Lung (tissue), 11 donors: ENCODE measurements at regions not wholly inside any gene's neighbourhood (a gene's known extent, or its start where the extent isn't known, plus 50 kb on each side); places are given as distances from the start of the nearest gene placed in this dataset.

Experiments
- ATAC-seq: fragments of 200-7000 bp; cut with Tn5 transposase; one replicate; pipeline ENCODE4 v1.9.1; 2020; ENCODE audit warnings: moderate number of reproducible peaks; ENCODE audit not compliant: insufficient read depth, low FRiP score
- DNase-seq, 3 donors: peaks; one replicate each; pipeline ENCODE4 v3.0.0-alpha.2; 2013 to 2017
- H3K27ac ChIP-seq, 2 donors: one replicate each; pipeline ENCODE4 v1.5.1; 2013; ENCODE audit warnings: mild to moderate bottlenecking in 2 of 2, moderate library complexity in 2 of 2, control low read depth in 1 of 2, inconsistent platforms in 1 of 2, low read depth in 1 of 2, low read length in 1 of 2
- H3K27me3 ChIP-seq, 3 donors: one replicate each; pipeline ENCODE4 v1.5.1; 2013; ENCODE audit warnings: low read length in 2 of 3; ENCODE audit not compliant: control insufficient read depth in 3 of 3, insufficient read depth in 3 of 3
- H3K36me3 ChIP-seq, 4 donors: one replicate each; pipeline ENCODE4 v1.5.1; 2013; ENCODE audit warnings: low read length in 4 of 4, mild to moderate bottlenecking in 1 of 4, moderate library complexity in 1 of 4; ENCODE audit not compliant: control insufficient read depth in 4 of 4, insufficient read depth in 4 of 4
- H3K4me1 ChIP-seq, 5 donors: one replicate each; pipeline ENCODE4 v1.5.1; 2013; ENCODE audit warnings: low read length in 5 of 5, mild to moderate bottlenecking in 2 of 5, moderate library complexity in 1 of 5; ENCODE audit not compliant: control insufficient read depth in 5 of 5, insufficient read depth in 5 of 5
- H3K4me3 ChIP-seq: one replicate; pipeline ENCODE4 v1.5.1; 2013; ENCODE audit warnings: mild to moderate bottlenecking, control low read depth, moderate library complexity
- H3K9ac ChIP-seq, 2 donors: one replicate each; pipeline ENCODE4 v1.5.1; 2013; ENCODE audit warnings: low read length in 2 of 2, control low read depth in 1 of 2; ENCODE audit not compliant: insufficient read depth in 1 of 2
- H3K9me3 ChIP-seq, 4 donors: one replicate each; pipeline ENCODE4 v1.5.1; 2013; ENCODE audit warnings: low read length in 3 of 4, mild to moderate bottlenecking in 1 of 4, moderate library complexity in 1 of 4; ENCODE audit not compliant: control insufficient read depth in 4 of 4, insufficient read depth in 3 of 4
- CTCF ChIP-seq: IDR thresholded peaks from 2 replicates; pipeline ENCODE4 v1.5.1; 2012; ENCODE audit warnings: mild to moderate bottlenecking; ENCODE audit errors: control extremely low read depth, extremely low read depth
- WGBS, 2 donors: extraction: QIAGEN DNeasy Blood & Tissue Kit; methylation state at CpG; one replicate each; pipeline ENCODE4 v1.1.7; 2013; 5-methylcytosine and 5-hydroxymethylcytosine counted together
- donor health status: control.
- donor health status: control.
- donor health status: Bipolar disorder and iron deficiency.
- donor health status: healthy.
- donor health status: DM: yes; HTN: yes; CAD: no.

- 70 to 75% methylated on average over 3 of the region's 3 CpGs for WGBS, 2 donors
- H3K9me3 ChIP-seq: no peaks in the 10 kb centered on the region
- ATAC-seq (no peak), DNase-seq (no peak)
- no peak overlapping the region for H3K27ac ChIP-seq
- no peaks in the 10 kb centered on the region for H3K36me3 ChIP-seq
- H3K4me3 ChIP-seq: no peak overlapping the region
- H3K27me3 ChIP-seq: peaks cover 0 to 5% (median 0%) of the 10 kb centered on the region in 3 donors
- H3K4me1 ChIP-seq: peaks cover 0 to 6% (median 0%) of the 10 kb centered on the region in 5 donors
- TF ChIP-seq CTCF: no peak
- H3K9ac ChIP-seq: no peak overlapping the region
Observed at GRCh38 chr17:34758316-34758715, 178.9 kb downstream of the TMEM132E start.

DNA sequence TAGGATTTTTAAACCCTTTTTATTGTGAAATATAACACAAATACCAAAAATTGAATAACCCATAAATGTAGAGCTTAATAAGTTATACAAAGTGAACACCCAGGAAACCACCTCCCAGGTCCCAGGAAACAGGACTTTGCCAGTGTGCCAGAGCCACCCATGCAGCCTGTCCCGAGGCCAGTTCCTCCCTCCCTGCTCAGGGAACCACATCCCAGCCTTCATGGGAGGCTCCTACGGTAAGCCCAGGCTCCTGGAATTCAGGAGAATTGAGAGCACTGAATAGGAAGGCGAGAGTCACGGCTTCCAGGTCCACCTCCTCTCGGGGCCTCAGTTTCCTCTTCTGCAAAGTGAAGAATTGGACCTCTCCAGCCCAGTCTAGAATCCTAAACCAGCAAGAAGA, 178.2 kb downstream of the TMEM132E start:
- peaks cover 0 to 5% (median 0%) of the 10 kb centered on the region in 3 donors for H3K27me3 ChIP-seq
- H3K27ac ChIP-seq: no peak overlapping the region
- DNase-seq: no peak
- H3K4me3 ChIP-seq: no peak overlapping the region
- TF ChIP-seq CTCF: no peak
- H3K9me3 ChIP-seq: no peaks in the 10 kb centered on the region
- no peak for ATAC-seq
- no peak overlapping the region for H3K9ac ChIP-seq
- WGBS, 2 donors: 73 to 78% methylated on average over 5 of the region's 5 CpGs
- H3K4me1 ChIP-seq: peaks cover 0 to 6% (median 0%) of the 10 kb centered on the region in 5 donors
- H3K36me3 ChIP-seq: no peaks in the 10 kb centered on the region

- TF ChIP-seq CTCF: no peak
- H3K4me3 ChIP-seq: no peak overlapping the region
- no peak for DNase-seq
Observed at GRCh38 chr17:34757106-34757505, 177.7 kb downstream of the TMEM132E start.

GRCh38 chr17:34756637-34757021, 177.2 kb downstream of the TMEM132E start:
- no peak for TF ChIP-seq CTCF
- DNase-seq: peak in 1 of 3 donors; percentile 4
- no peaks in the 10 kb centered on the region for H3K36me3 ChIP-seq
- ATAC-seq: no peak
- no peak overlapping the region for H3K27ac ChIP-seq
- WGBS, 2 donors: 52 to 55% methylated on average over 6 of the region's 6 CpGs
- H3K9ac ChIP-seq: no peak overlapping the region
- no peak overlapping the region for H3K4me3 ChIP-seq
- peaks cover 0 to 6% (median 0%) of the 10 kb centered on the region in 5 donors for H3K4me1 ChIP-seq
- no peaks in the 10 kb centered on the region for H3K9me3 ChIP-seq
- peaks cover 0 to 5% (median 0%) of the 10 kb centered on the region in 3 donors for H3K27me3 ChIP-seq

More at GRCh38 chr17:34757106-34757505, 177.7 kb downstream of the TMEM132E start:
- WGBS, 2 donors: 84 to 86% methylated on average over 4 of the region's 4 CpGs
- H3K9me3 ChIP-seq: no peaks in the 10 kb centered on the region
- peaks cover 0 to 5% (median 0%) of the 10 kb centered on the region in 3 donors for H3K27me3 ChIP-seq
- no peak overlapping the region for H3K9ac ChIP-seq
- ATAC-seq: no peak
- peaks cover 0 to 6% (median 0%) of the 10 kb centered on the region in 5 donors for H3K4me1 ChIP-seq
- H3K36me3 ChIP-seq: no peaks in the 10 kb centered on the region
- no peak overlapping the region for H3K27ac ChIP-seq
